Erythroblast (primary cell): ENCODE measurements at regions not wholly inside any gene's neighbourhood (a gene's known extent, or its start where the extent isn't known, plus 50 kb on each side); places are given as distances from the start of the nearest gene placed in this dataset.
"Not testable (repeated sequence)": the region's sequence is repeated elsewhere in the genome, so short reads cannot be mapped to it uniquely, and the experiment has no call there.

Experiments used
- GATA1 ChIP-seq: IDR thresholded peaks from 2 replicates; pipeline ENCODE4 v1.6.1; 2011; ENCODE audit warnings: low read depth, mild to moderate bottlenecking, control low read depth, low read length, moderate library complexity
- POLR2A ChIP-seq: IDR thresholded peaks from 2 replicates; pipeline ENCODE4 v1.6.1; 2011; ENCODE audit warnings: mild to moderate bottlenecking, low read length

DNA sequence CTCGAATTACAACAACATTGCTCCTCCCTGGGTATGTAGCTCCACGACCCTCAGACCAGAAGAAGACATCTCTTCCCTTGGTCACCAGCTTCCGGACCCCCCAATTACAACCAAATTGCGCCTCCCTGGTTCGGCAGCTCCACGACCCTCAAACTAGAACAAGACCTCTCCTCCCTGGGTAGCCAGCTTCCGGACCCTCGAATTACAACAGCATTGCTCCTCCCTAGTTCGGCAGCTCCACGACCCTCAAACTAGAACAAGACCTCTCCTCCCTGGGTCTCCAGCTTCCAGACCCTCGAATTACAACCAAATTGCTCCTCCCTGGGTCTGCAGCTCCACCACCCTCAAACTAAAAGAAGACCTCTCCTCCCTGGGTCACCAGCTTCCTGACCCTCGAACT, 322.7 kb downstream of the PREX1 start:
- not testable (repeated sequence) for TF ChIP-seq POLR2A, GATA1
